ENCODE measurements at regions not wholly inside any gene's neighbourhood (a gene's known extent, or its start where the extent isn't known, plus 50 kb on each side); places are given as distances from the start of the nearest gene placed in this dataset.

- Histone ChIP-seq H3K9ac (ENCODE audit: low read length) (no peak overlapping the region), H3K27me3 (ENCODE audit: insufficient read depth, low read depth, low read length) (no peaks in the 10 kb centered on the region), H3K9me3 (ENCODE audit: low read length) (no peaks in the 10 kb centered on the region), H3K9me2 (ENCODE audit: insufficient read depth, low read length) (no peaks in the 10 kb centered on the region), H3K36me3 (ENCODE audit: insufficient read depth, low read length) (no peaks in the 10 kb centered on the region), H3K27ac (ENCODE audit: low read length) (no peak overlapping the region), H3K4me3 (ENCODE audit: low read length) (no peak overlapping the region), H3F3A (ENCODE audit: insufficient read depth, low read length, poor library complexity, severe bottlenecking) (no peaks in the 10 kb centered on the region), H3K79me2 (replicated peaks; ENCODE audit: insufficient read depth, low read length) (no peaks in the 10 kb centered on the region), H2AFZ (ENCODE audit: low read depth, low read length) (no peak overlapping the region), H3K4me2 (ENCODE audit: low read length) (no peak overlapping the region), H4K20me1 (ENCODE audit: insufficient read depth) (no peaks in the 10 kb centered on the region)
- TF ChIP-seq EZH2 (IDR thresholded peaks at IDR 0.05; ENCODE audit: borderline replicate concordance, insufficient read depth, low read length, poor library complexity, severe bottlenecking) (no peak), RAD21 (conservative IDR thresholded peaks at IDR 0.05) (no peak), TAF1 (IDR thresholded peaks at IDR 0.05; ENCODE audit: low read depth) (no peak), EP300 (conservative IDR thresholded peaks at IDR 0.05; ENCODE audit: poor library complexity, severe bottlenecking) (no peak), MXI1 (conservative IDR thresholded peaks at IDR 0.05; ENCODE audit: poor library complexity, severe bottlenecking) (no peak)
Observed at GRCh38 chr3:103337179-103337845, 902.5 kb downstream of the ZPLD1 start.

GRCh38 chr3:103341078-103341606 lies 906.3 kb downstream of the ZPLD1 start:
- no peaks in the 10 kb centered on the region for H3K9me2 ChIP-seq (ENCODE audit: insufficient read depth, low read length)
- no peaks in the 10 kb centered on the region for H4K20me1 ChIP-seq (ENCODE audit: insufficient read depth)
- no peaks in the 10 kb centered on the region for H3K79me2 ChIP-seq (replicated peaks; ENCODE audit: insufficient read depth, low read length)
- no peak overlapping the region for H2AFZ ChIP-seq (ENCODE audit: low read depth, low read length)
- H3K27me3 ChIP-seq (ENCODE audit: insufficient read depth, low read depth, low read length), result no peaks in the 10 kb centered on the region
- no peak overlapping the region for H3K4me3 ChIP-seq (ENCODE audit: low read length)
- H3K36me3 ChIP-seq (ENCODE audit: insufficient read depth, low read length), result no peaks in the 10 kb centered on the region
- no peak overlapping the region for H3K4me2 ChIP-seq (ENCODE audit: low read length)
- TF ChIP-seq EP300 (conservative IDR thresholded peaks at IDR 0.05; ENCODE audit: poor library complexity, severe bottlenecking), result no peak
- no peak for TF ChIP-seq POLR2AphosphoS5 (IDR thresholded peaks at IDR 0.05)
- TF ChIP-seq RAD21 (conservative IDR thresholded peaks at IDR 0.05), result no peak
- TF ChIP-seq TAF1 (IDR thresholded peaks at IDR 0.05; ENCODE audit: low read depth), result no peak
- no peak for TF ChIP-seq SMC3 (conservative IDR thresholded peaks at IDR 0.05; ENCODE audit: poor library complexity)
- H3F3A ChIP-seq (ENCODE audit: insufficient read depth, low read length, poor library complexity, severe bottlenecking), result no peaks in the 10 kb centered on the region
- no peak overlapping the region for H3K27ac ChIP-seq (ENCODE audit: low read length)
- no peak overlapping the region for H3K9ac ChIP-seq (ENCODE audit: low read length)
- H3K9me3 ChIP-seq (ENCODE audit: low read length), result no peaks in the 10 kb centered on the region

GRCh38 chr3:103342205-103342731 lies 907.5 kb downstream of the ZPLD1 start:
- peak overlapping the region; percentile 24 for H3K4me3 ChIP-seq (ENCODE audit: low read length)
- no peaks in the 10 kb centered on the region for H3K36me3 ChIP-seq (ENCODE audit: insufficient read depth, low read length)
- H3K9ac ChIP-seq (ENCODE audit: low read length), result no peak overlapping the region
- H3F3A ChIP-seq (ENCODE audit: insufficient read depth, low read length, poor library complexity, severe bottlenecking), result no peaks in the 10 kb centered on the region
- H3K79me2 ChIP-seq (replicated peaks; ENCODE audit: insufficient read depth, low read length), result no peaks in the 10 kb centered on the region
- peak overlapping the region; percentile 53 for H3K27ac ChIP-seq (ENCODE audit: low read length)
- peak overlapping the region; percentile 21 for H2AFZ ChIP-seq (ENCODE audit: low read depth, low read length)
- TF ChIP-seq SMC3 (conservative IDR thresholded peaks at IDR 0.05; ENCODE audit: poor library complexity), result no peak
- no peak for TF ChIP-seq MXI1 (conservative IDR thresholded peaks at IDR 0.05; ENCODE audit: poor library complexity, severe bottlenecking)
- TF ChIP-seq POLR2AphosphoS5 (IDR thresholded peaks at IDR 0.05), result no peak
- no peak for TF ChIP-seq EP300 (conservative IDR thresholded peaks at IDR 0.05; ENCODE audit: poor library complexity, severe bottlenecking)
- no peak for TF ChIP-seq CTCF (IDR thresholded peaks at IDR 0.05; ENCODE audit: poor library complexity, severe bottlenecking)
- no peak for TF ChIP-seq TAF1 (IDR thresholded peaks at IDR 0.05; ENCODE audit: low read depth)
- no peak for TF ChIP-seq EZH2 (IDR thresholded peaks at IDR 0.05; ENCODE audit: borderline replicate concordance, insufficient read depth, low read length, poor library complexity, severe bottlenecking)
- TF ChIP-seq REST (IDR thresholded peaks at IDR 0.05; ENCODE audit: borderline replicate concordance), result no peak
- no peak for TF ChIP-seq RAD21 (conservative IDR thresholded peaks at IDR 0.05)
- no peaks in the 10 kb centered on the region for H3K9me3 ChIP-seq (ENCODE audit: low read length)
- H3K27me3 ChIP-seq (ENCODE audit: insufficient read depth, low read depth, low read length), result no peaks in the 10 kb centered on the region
- peak overlapping the region; percentile 46 for H3K4me2 ChIP-seq (ENCODE audit: low read length)
- no peaks in the 10 kb centered on the region for H4K20me1 ChIP-seq (ENCODE audit: insufficient read depth)
- H3K9me2 ChIP-seq (ENCODE audit: insufficient read depth, low read length), result no peaks in the 10 kb centered on the region
